Right atrium auricular region (tissue), 2 donors: ENCODE measurements at regions not wholly inside any gene's neighbourhood (a gene's known extent, or its start where the extent isn't known, plus 50 kb on each side); places are given as distances from the start of the nearest gene placed in this dataset.
A peak's percentile ranks its signal among the peaks of the same experiment; 100 is the strongest.

Source experiments
- DNase-seq: peaks from one replicate; pipeline ENCODE4 v3.0.0-alpha.2; 2019; ENCODE audit warnings: low spot score
- H3K27ac ChIP-seq, 2 donors: fragments of 200-600 bp; sonication (generic); 1 replicate in 1 of 2; 2 replicates in 1 of 2; pipeline ENCODE4 v1.5.1; 2016 to 2019
- H3K27me3 ChIP-seq, 2 donors: fragments of 200-600 bp; sonication (generic); one replicate each; pipeline versions ENCODE4 v1.5.1 to v1.6.0; 2017 to 2019
- H3K36me3 ChIP-seq: fragments of 200-600 bp; sonication (generic); one replicate; pipeline ENCODE4 v1.5.1; 2016
- H3K4me1 ChIP-seq, 2 donors: fragments of 200-600 bp; sonication (generic); one replicate each; pipeline versions ENCODE4 v1.5.1 to v1.6.0; 2017 to 2019
- H3K4me3 ChIP-seq, 2 donors: fragments of 200-600 bp; sonication (generic); 1 replicate in 1 of 2; 2 replicates in 1 of 2; pipeline ENCODE4 v1.5.1; 2017 to 2019; ENCODE audit warnings: mild to moderate bottlenecking in 1 of 2, moderate library complexity in 1 of 2
- H3K9me3 ChIP-seq, 2 donors: fragments of 200-600 bp; sonication (generic); one replicate each; pipeline ENCODE4 v1.5.1; 2019
- CTCF ChIP-seq, 2 donors: fragments of 200-600 bp; sonication (generic); IDR thresholded peaks; one replicate each; pipeline ENCODE4 v1.5.1; 2019; ENCODE audit warnings: antibody characterized with exemption in 2 of 2

GRCh38 chr10:71134732-71135211, 77.6 kb upstream of the UNC5B start:
- Histone ChIP-seq H3K36me3 (no peaks in the 10 kb centered on the region), H3K27me3 (no peaks in the 10 kb centered on the region), H3K4me3 (no peak overlapping the region), H3K9me3 (no peaks in the 10 kb centered on the region), H3K27ac (no peak overlapping the region), H3K4me1 (peaks cover 0 to 7% of the 10 kb centered on the region in 2 donors)
- no peak for TF ChIP-seq CTCF (IDR thresholded peaks at IDR 0.05)
- peak; percentile 28 for DNase-seq

DNA sequence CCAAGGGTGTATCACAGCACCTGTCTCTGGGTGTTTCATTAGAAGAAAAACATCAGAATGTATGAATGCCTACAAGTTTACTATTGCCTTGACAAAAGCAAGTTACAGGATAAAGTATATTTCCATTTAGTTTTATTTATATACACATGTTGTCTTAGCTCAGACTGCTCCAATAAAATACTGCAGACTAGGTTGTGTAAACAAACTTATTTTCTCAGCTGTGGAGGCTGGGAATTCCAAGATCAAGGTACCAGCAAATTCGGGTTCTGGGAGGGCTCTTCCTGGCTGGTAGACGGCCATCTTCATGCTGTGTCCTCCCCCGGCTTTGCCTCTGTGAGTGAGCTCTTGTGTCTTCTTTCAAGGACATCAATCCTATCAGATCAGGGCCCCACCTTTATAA, 77.1 kb upstream of the UNC5B start:
- Histone ChIP-seq H3K9me3 (no peaks in the 10 kb centered on the region), H3K4me3 (no peak overlapping the region), H3K36me3 (no peaks in the 10 kb centered on the region), H3K27ac (no peak overlapping the region), H3K4me1 (peaks cover 0 to 7% of the 10 kb centered on the region in 2 donors), H3K27me3 (no peaks in the 10 kb centered on the region)
- peak; percentile 28 for DNase-seq
- TF ChIP-seq CTCF (IDR thresholded peaks at IDR 0.05): no peak

GRCh38 chr10:71136036-71136721, 76.2 kb upstream of the UNC5B start:
- no peaks in the 10 kb centered on the region for H3K36me3 ChIP-seq
- H3K9me3 ChIP-seq: no peaks in the 10 kb centered on the region
- no peak for TF ChIP-seq CTCF (IDR thresholded peaks at IDR 0.05)
- H3K4me1 ChIP-seq: peaks cover 0 to 7% of the 10 kb centered on the region in 2 donors
- peak; percentile 23 for DNase-seq
- H3K27me3 ChIP-seq: no peaks in the 10 kb centered on the region
- no peak overlapping the region for H3K27ac ChIP-seq
- no peak overlapping the region for H3K4me3 ChIP-seq

DNA sequence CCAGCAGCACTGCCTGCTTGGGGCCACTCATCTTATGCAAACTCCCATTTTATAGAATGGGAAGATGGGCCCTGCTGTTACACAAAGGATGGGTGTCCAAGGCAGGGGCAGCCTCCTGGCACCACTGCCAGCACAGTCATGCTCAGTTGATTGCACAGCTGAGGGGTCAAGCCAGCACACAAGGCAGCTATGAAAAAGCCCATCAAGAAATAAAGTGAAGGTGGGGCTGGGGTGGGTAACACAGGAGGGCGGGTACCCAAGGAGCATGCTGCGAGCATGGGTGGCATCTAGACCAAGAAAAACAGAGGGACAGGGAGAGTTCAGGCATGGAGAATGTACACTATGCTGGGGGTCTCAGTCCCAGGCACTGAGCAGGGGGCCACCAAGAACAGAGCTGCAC, 74.7 kb upstream of the UNC5B start:
- H3K27ac ChIP-seq: no peak overlapping the region
- H3K27me3 ChIP-seq: no peaks in the 10 kb centered on the region
- H3K4me1 ChIP-seq: peaks cover 0 to 7% of the 10 kb centered on the region in 2 donors
- TF ChIP-seq CTCF (IDR thresholded peaks at IDR 0.05): no peak
- no peaks in the 10 kb centered on the region for H3K9me3 ChIP-seq
- H3K4me3 ChIP-seq: no peak overlapping the region
- no peaks in the 10 kb centered on the region for H3K36me3 ChIP-seq
- DNase-seq: no peak

DNA sequence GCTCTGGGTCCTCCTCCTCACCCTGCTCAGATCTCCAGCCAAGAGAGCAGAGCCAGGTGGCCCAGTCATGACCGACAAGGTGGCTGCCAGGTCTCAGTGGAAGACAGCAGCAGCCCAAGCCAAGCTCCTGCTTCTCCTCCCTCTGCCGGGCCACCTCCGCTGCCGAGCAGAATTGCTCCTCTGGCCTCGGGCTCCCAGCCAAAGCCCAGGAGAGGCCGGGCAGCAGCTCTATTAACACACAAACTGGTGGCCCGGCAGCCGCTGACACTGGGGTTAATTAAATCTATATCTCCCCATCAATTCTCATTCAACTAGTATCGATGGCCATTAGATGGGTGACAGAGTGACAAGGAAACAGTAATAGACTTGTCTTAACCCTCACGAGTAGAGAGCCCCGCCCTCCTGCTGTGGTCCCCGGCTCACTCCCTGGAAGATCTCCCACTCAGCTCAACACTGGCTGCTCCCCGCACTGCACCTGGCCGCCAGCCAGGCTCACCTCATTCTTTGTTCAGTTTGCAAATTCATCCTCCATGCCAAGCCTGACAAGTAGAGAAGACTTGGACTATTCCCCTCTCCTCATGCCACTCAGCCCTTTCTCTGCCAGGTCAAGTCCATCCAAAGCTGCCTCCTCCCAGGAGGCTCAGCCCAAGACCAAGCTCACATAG, 74.1 kb upstream of the UNC5B start:
- Histone ChIP-seq H3K4me1 (peaks cover 0 to 11% of the 10 kb centered on the region in 2 donors), H3K36me3 (no peaks in the 10 kb centered on the region), H3K9me3 (no peaks in the 10 kb centered on the region), H3K4me3 (no peak overlapping the region), H3K27me3 (no peaks in the 10 kb centered on the region), H3K27ac (no peak overlapping the region)
- no peak for TF ChIP-seq CTCF (IDR thresholded peaks at IDR 0.05)
- DNase-seq: no peak
